BJ (cell line): ENCODE measurements at regions not wholly inside any gene's neighbourhood (a gene's known extent, or its start where the extent isn't known, plus 50 kb on each side); places are given as distances from the start of the nearest gene placed in this dataset. TPM values are rescaled to one million over a fixed set of nuclear protein-coding genes. Genes with fewer than 3 reads are reported as not detected.

Experiments used
- CTCF ChIA-PET: fragments of 350-600 bp; formaldehyde crosslinking; extraction: SDS; loops from one replicate; lab custom pipeline; 2021; ENCODE audit warnings: antibody characterized with exemption, inconsistent platforms; lab: Yijun Ruan, JAX
- POLR2A ChIA-PET: fragments of 300-600 bp; sonication (Branson Sonifier 250); formaldehyde crosslinking; extraction: SDS; loops from one replicate; lab custom pipeline; 2021; ENCODE audit warnings: antibody characterized with exemption; lab: Charles Lee
- DNase-seq: peaks from one replicate; pipeline ENCODE4 v3.0.0-alpha.2; 2011; ENCODE audit warnings: low read depth
- H3K27me3 ChIP-seq: 2 replicates; pipeline ENCODE4 v1.6.0; 2011; ENCODE audit warnings: low read length; ENCODE audit not compliant: control insufficient read depth, insufficient read depth
- H3K36me3 ChIP-seq: 2 replicates; pipeline ENCODE4 v1.5.1; 2011; ENCODE audit warnings: low read length; ENCODE audit not compliant: control insufficient read depth, insufficient read depth
- H3K4me3 ChIP-seq: 2 replicates; pipeline ENCODE4 v1.5.1; 2011; ENCODE audit warnings: low read depth, mild to moderate bottlenecking, control low read depth, low read length
- CTCF ChIP-seq: IDR thresholded peaks from 2 replicates; pipeline ENCODE4 v1.5.1; 2011; ENCODE audit warnings: low read depth, mild to moderate bottlenecking, control low read depth, inconsistent platforms, low read length, moderate library complexity; ENCODE audit not compliant: insufficient read depth
- small RNA-seq: library from RNA; depleted of rRNA; stranded (forward); fragments of <200 nt; gene quantifications from one replicate; pipeline ENCODE3, GENCODE V24; 2012; ENCODE audit warnings: low replicate concordance, low read depth; ENCODE audit not compliant: insufficient read length

GRCh38 chr2:144578099-144578498 is 58.2 kb upstream of the ZEB2 start:
- no peak for TF ChIP-seq CTCF
- no peaks in the 10 kb centered on the region for H3K36me3 ChIP-seq
- H3K27me3 ChIP-seq: no peaks in the 10 kb centered on the region
- ChIA-PET POLR2A (no interaction called here), CTCF (interaction anchor here (0.6 kb wide), 1 partner anchor 203 kb away, joined by 3 read pairs; no protein-coding TSS in a partner anchor)
- no peak for DNase-seq
- no peak overlapping the region for H3K4me3 ChIP-seq

GRCh38 chr2:144572977-144573376 is 53.1 kb upstream of the ZEB2 start:
- no peak for TF ChIP-seq CTCF
- Histone ChIP-seq H3K36me3 (no peaks in the 10 kb centered on the region), H3K4me3 (no peak overlapping the region), H3K27me3 (no peaks in the 10 kb centered on the region)
- DNase-seq: no peak
- CTCF ChIA-PET: interaction anchor here (1.2 kb wide), 1 partner anchor 17 kb away, joined by 3 read pairs; no protein-coding TSS in a partner anchor
- POLR2A ChIA-PET: no interaction called here

- H3K4me3 ChIP-seq: no peak overlapping the region
- H3K36me3 ChIP-seq: no peaks in the 10 kb centered on the region
- ChIA-PET CTCF (no interaction called here), POLR2A (no interaction called here)
- no peak for DNase-seq
- no peak for TF ChIP-seq CTCF
- H3K27me3 ChIP-seq: no peaks in the 10 kb centered on the region
These were observed 51.9 kb upstream of the ZEB2 start for GRCh38 chr2:144571770-144572169.

- TF ChIP-seq CTCF: no peak
- POLR2A ChIA-PET: no interaction called here
- H3K4me3 ChIP-seq: no peak overlapping the region
- H3K27me3 ChIP-seq: no peaks in the 10 kb centered on the region
- no peak for DNase-seq
- CTCF ChIA-PET: no interaction called here
- H3K36me3 ChIP-seq: no peaks in the 10 kb centered on the region
These were observed 50.6 kb upstream of the ZEB2 start for GRCh38 chr2:144570566-144570965.

Small RNA genes in the stretch of these regions (small RNA-seq; reads per million reads assigned to genes)
- gene RF00019 (not detected), gene RF01992 (not detected), gene RNA5SP106 (not detected), gene RNU6-692P (not detected), gene RNU6-715P (not detected), gene RNU7-2P (not detected)
